HepG2 (cell line): ENCODE measurements at regions not wholly inside any gene's neighbourhood (a gene's known extent, or its start where the extent isn't known, plus 50 kb on each side); places are given as distances from the start of the nearest gene placed in this dataset.
A peak's percentile ranks its signal among the peaks of the same experiment; 100 is the strongest.

ENCODE experiments used
- ATF1 ChIP-seq: IDR thresholded peaks from 2 replicates; pipeline ENCODE4 v1.6.1; 2016; ENCODE audit warnings: mild to moderate bottlenecking, control low read depth
- CHCHD3 ChIP-seq: sonication (generic); formaldehyde crosslinking; IDR thresholded peaks from 2 replicates; pipeline ENCODE4 v1.8.0; 2022; ENCODE audit warnings: mild to moderate bottlenecking, missing genetic modification reagents, moderate library complexity
- GTF2F1 ChIP-seq: fragments of 150-350 bp; IDR thresholded peaks from 2 replicates; pipeline ENCODE4 v1.6.1; 2014; ENCODE audit warnings: low read length
- HCFC1 ChIP-seq: fragments of 150-350 bp; IDR thresholded peaks from 2 replicates; pipeline ENCODE4 v1.6.1; 2014; ENCODE audit warnings: low read depth, low read length
- HNRNPLL ChIP-seq: fragments of 200-400 bp; formaldehyde crosslinking; IDR thresholded peaks from 2 replicates; pipeline ENCODE4 v1.6.1; 2017; ENCODE audit warnings: mild to moderate bottlenecking, low read depth, low read length; ENCODE audit not compliant: poor library complexity, severe bottlenecking
- IKZF1 ChIP-seq: fragments of 450-650 bp; IDR thresholded peaks from 2 replicates; pipeline ENCODE4 v1.7.1; 2016
- ISL2 ChIP-seq: sonication (generic); formaldehyde crosslinking; IDR thresholded peaks from 2 replicates; pipeline ENCODE4 v1.5.0; 2020; ENCODE audit warnings: missing genetic modification reagents
- NFKB2 ChIP-seq: sonication (generic); formaldehyde crosslinking; IDR thresholded peaks from 2 replicates; pipeline ENCODE4 v1.4.0; 2020; ENCODE audit warnings: missing genetic modification reagents, borderline replicate concordance
- STAG1 ChIP-seq: sonication (generic); formaldehyde crosslinking; IDR thresholded peaks from 2 replicates; pipeline ENCODE4 v1.4.0; 2020; ENCODE audit warnings: missing genetic modification reagents
- TMF1 ChIP-seq: sonication (generic); formaldehyde crosslinking; IDR thresholded peaks from 2 replicates; pipeline ENCODE4 v1.8.1; 2022; ENCODE audit warnings: low read depth, missing genetic modification reagents
- ZNF510 ChIP-seq: sonication (generic); formaldehyde crosslinking; IDR thresholded peaks from 2 replicates; pipeline ENCODE4 v1.4.0; 2020; ENCODE audit warnings: low read depth, mild to moderate bottlenecking, missing genetic modification reagents
- ZNF577 ChIP-seq: sonication (generic); formaldehyde crosslinking; IDR thresholded peaks from 2 replicates; pipeline ENCODE4 v1.4.0; 2020; ENCODE audit warnings: mild to moderate bottlenecking, low read depth, missing genetic modification reagents, borderline replicate concordance
- ZNF615 ChIP-seq: sonication (generic); formaldehyde crosslinking; IDR thresholded peaks from 2 replicates; pipeline ENCODE4 v1.5.0; 2020; ENCODE audit warnings: mild to moderate bottlenecking, missing genetic modification reagents, borderline replicate concordance
- ZNF776 ChIP-seq: sonication (generic); formaldehyde crosslinking; IDR thresholded peaks from 2 replicates; pipeline ENCODE4 v1.4.0; 2020; ENCODE audit warnings: mild to moderate bottlenecking, missing genetic modification reagents
- TF ChIP-seq, protein P1 (sequence below): IDR thresholded peaks from 2 replicates; pipeline ENCODE4 v1.6.1; 2016; ENCODE audit warnings: low read depth
- TF ChIP-seq, protein P2 (sequence below): sonication (generic); formaldehyde crosslinking; IDR thresholded peaks from 2 replicates; pipeline ENCODE4 v1.5.1; 2020; ENCODE audit warnings: mild to moderate bottlenecking, missing genetic modification reagents
- TF ChIP-seq, protein P3 (sequence below): sonication (generic); formaldehyde crosslinking; conservative IDR thresholded peaks from 2 replicates; pipeline ENCODE4 v1.8.1; 2023; ENCODE audit warnings: missing genetic modification reagents
- TF ChIP-seq, protein P4 (sequence below): sonication (generic); formaldehyde crosslinking; conservative IDR thresholded peaks from 2 replicates; pipeline ENCODE4 v1.4.0; 2020; ENCODE audit warnings: missing genetic modification reagents

DNA sequence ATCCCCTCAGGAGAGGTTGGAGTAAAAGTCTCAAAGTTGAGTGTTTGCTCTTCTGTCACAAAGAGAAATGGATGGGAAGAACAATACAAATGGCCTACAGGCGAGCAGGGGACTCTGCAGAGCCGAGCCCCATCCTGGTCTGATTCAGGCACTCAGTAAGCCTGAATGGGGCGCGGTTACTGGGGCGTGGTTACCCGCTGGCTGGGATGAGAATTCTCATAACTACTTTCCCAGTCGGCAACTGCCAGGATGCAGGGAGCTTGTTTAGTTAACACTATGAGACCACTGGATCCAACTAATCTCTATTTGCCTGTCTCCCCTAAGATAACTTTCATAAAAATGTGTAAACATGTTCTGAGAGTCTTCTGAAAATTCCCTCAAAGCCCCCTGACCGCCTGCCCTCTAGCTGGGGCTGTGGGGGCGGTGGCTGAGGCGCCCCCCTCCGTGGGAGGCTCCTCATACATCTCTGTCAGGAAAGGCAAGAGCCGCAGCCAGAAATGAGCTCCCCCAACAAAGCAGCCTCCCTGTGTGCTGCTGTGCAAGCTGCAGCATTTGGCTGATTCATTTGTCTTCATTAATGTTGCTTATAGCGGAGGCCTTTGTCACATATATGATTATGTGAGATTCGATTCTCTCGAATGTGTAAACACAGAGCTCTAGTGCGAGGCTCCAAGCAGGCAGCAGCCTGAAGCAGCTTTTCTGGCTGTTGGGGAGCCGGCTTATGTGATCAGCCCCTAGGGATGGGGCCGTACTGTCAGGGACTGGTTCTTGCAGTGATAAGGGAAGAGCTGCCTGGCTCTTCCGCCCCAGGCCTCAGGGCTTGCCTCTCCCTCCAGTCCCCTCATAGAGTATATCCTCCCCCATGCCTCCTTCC lies 126.1 kb upstream of the ARHGAP5 start (continued):
- TF ChIP-seq ISL2 (CRISPR knock-in tag) (no peak), ZNF510 (no peak), TMF1 (no peak), HCFC1 (no peak), ZNF577 (no peak), ZNF776 (CRISPR knock-in tag) (0 out of 2 replicates have a peak, but pooled peaks have one; percentile 44), IKZF1 (no peak), GTF2F1 (no peak), CHCHD3 (CRISPR knock-in tag) (no peak), HNRNPLL (no peak), ATF1 (CRISPR knock-in tag) (no peak), ZNF615 (CRISPR knock-in tag) (no peak), NFKB2 (no peak), STAG1 (CRISPR knock-in tag) (no peak)
- TF ChIP-seq, protein P1, sequence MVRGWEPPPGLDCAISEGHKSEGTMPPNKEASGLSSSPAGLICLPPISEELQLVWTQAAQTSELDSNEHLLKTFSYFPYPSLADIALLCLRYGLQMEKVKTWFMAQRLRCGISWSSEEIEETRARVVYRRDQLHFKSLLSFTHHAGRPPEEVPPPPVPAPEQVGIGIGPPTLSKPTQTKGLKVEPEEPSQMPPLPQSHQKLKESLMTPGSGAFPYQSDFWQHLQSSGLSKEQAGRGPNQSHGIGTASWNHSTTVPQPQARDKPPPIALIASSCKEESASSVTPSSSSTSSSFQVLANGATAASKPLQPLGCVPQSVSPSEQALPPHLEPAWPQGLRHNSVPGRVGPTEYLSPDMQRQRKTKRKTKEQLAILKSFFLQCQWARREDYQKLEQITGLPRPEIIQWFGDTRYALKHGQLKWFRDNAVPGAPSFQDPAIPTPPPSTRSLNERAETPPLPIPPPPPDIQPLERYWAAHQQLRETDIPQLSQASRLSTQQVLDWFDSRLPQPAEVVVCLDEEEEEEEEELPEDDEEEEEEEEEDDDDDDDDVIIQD (CRISPR knock-in tag), result no peak
- TF ChIP-seq, protein P2, sequence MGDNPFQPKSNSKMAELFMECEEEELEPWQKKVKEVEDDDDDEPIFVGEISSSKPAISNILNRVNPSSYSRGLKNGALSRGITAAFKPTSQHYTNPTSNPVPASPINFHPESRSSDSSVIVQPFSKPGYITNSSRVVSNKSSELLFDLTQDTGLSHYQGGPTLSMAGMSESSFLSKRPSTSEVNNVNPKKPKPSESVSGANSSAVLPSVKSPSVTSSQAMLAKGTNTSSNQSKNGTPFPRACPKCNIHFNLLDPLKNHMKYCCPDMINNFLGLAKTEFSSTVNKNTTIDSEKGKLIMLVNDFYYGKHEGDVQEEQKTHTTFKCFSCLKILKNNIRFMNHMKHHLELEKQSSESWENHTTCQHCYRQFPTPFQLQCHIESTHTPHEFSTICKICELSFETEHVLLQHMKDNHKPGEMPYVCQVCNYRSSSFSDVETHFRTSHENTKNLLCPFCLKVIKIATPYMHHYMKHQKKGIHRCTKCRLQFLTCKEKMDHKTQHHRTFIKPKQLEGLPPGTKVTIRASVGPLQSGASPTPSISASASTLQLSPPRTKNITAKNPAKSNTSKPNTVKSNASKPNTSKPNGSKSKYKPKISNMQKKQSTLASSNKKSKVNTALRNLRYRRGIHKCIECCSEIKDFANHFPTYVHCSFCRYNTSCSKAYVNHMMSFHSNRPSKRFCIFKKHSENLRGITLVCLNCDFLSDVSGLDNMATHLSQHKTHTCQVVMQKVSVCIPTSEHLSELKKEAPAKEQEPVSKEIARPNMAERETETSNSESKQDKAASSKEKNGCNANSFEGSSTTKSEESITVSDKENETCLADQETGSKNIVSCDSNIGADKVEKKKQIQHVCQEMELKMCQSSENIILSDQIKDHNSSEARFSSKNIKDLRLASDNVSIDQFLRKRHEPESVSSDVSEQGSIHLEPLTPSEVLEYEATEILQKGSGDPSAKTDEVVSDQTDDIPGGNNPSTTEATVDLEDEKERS (CRISPR knock-in tag), result no peak
- TF ChIP-seq, protein P3, sequence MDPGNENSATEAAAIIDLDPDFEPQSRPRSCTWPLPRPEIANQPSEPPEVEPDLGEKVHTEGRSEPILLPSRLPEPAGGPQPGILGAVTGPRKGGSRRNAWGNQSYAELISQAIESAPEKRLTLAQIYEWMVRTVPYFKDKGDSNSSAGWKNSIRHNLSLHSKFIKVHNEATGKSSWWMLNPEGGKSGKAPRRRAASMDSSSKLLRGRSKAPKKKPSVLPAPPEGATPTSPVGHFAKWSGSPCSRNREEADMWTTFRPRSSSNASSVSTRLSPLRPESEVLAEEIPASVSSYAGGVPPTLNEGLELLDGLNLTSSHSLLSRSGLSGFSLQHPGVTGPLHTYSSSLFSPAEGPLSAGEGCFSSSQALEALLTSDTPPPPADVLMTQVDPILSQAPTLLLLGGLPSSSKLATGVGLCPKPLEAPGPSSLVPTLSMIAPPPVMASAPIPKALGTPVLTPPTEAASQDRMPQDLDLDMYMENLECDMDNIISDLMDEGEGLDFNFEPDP (CRISPR knock-in tag), result no peak
- TF ChIP-seq, protein P4, sequence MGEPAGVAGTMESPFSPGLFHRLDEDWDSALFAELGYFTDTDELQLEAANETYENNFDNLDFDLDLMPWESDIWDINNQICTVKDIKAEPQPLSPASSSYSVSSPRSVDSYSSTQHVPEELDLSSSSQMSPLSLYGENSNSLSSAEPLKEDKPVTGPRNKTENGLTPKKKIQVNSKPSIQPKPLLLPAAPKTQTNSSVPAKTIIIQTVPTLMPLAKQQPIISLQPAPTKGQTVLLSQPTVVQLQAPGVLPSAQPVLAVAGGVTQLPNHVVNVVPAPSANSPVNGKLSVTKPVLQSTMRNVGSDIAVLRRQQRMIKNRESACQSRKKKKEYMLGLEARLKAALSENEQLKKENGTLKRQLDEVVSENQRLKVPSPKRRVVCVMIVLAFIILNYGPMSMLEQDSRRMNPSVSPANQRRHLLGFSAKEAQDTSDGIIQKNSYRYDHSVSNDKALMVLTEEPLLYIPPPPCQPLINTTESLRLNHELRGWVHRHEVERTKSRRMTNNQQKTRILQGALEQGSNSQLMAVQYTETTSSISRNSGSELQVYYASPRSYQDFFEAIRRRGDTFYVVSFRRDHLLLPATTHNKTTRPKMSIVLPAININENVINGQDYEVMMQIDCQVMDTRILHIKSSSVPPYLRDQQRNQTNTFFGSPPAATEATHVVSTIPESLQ (CRISPR knock-in tag), result no peak
